ENCODE measurements at regions not wholly inside any gene's neighbourhood (a gene's known extent, or its start where the extent isn't known, plus 50 kb on each side); places are given as distances from the start of the nearest gene placed in this dataset.

DNA sequence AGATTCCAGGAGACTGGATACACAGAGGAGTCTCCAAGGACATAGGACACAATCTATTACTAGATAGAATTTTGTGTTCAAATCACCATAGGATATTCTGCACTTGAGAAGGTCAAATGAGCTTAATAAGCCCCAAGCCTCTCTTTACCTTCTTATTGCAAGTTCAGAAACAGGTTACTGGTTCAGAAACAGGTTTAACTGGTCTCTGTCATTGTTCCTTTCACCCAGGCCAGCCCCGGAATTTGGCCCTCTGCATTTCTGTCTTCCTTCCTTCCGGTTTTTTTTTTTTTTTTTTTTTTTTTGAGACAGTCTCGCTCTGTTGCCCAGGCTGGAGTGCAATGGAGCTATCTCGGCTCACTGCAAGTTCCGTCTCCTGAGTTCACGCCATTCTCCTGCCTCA, 700.2 kb downstream of the EPHA4 start:
- in situ Hi-C loops (cut with HindIII; ENCODE audit: low pct_ligation_motif_present, low sequenced_read_pairs): no loop called here
- TF ChIP-seq, protein P1, sequence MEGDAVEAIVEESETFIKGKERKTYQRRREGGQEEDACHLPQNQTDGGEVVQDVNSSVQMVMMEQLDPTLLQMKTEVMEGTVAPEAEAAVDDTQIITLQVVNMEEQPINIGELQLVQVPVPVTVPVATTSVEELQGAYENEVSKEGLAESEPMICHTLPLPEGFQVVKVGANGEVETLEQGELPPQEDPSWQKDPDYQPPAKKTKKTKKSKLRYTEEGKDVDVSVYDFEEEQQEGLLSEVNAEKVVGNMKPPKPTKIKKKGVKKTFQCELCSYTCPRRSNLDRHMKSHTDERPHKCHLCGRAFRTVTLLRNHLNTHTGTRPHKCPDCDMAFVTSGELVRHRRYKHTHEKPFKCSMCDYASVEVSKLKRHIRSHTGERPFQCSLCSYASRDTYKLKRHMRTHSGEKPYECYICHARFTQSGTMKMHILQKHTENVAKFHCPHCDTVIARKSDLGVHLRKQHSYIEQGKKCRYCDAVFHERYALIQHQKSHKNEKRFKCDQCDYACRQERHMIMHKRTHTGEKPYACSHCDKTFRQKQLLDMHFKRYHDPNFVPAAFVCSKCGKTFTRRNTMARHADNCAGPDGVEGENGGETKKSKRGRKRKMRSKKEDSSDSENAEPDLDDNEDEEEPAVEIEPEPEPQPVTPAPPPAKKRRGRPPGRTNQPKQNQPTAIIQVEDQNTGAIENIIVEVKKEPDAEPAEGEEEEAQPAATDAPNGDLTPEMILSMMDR (IDR thresholded peaks at IDR 0.05; ENCODE audit: low read depth, low read length, missing control alignments): no peak
- DNase-seq: no peak

DNA sequence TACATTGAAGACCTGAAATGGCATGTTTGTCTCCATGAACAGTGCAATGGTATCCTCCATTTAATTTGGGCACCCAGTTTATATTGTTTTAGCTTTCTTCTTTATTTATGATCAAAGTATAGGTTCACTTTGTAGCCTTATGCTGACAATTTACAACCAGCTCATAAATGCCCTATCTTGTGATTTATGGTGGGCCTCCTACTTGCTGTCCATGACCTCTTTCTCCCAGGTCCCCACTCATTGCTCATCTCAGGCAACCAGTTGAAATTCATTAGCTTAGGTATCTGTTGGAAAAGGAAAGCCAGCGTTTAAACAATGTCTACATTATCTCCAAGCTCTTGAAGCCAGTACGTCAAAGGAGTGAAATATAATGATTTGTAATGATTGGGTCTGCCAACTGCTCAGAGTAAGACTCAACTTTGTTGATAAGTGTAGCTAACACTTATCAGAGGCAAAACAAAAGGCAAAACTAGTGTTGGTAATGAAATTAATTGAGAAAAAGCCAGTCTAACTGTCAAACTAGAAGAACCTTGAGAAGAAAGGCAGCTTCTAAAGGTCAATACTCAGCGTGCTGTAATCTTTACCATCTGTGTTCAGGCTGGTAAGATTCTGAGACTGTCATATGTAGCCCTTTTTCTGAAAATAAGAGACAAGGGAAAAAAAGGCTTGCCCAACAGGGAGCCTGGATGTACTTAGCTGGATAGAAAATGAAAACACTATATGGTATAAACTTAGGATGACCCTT, 695.9 kb downstream of the EPHA4 start:
- Histone ChIP-seq H3K27ac (no peak overlapping the region), H3K4me3 (ENCODE audit: low read depth, low read length) (no peak overlapping the region), H3K27me3 (replicated peaks) (no peaks in the 10 kb centered on the region), H3K36me3 (replicated peaks) (no peaks in the 10 kb centered on the region)
- DNase-seq: no peak
- in situ Hi-C loops (cut with HindIII; ENCODE audit: low pct_ligation_motif_present, low sequenced_read_pairs): no loop called here
- TF ChIP-seq, protein P1 (IDR thresholded peaks at IDR 0.05; ENCODE audit: low read depth, low read length, missing control alignments): no peak

More for the DNA sequence above, 700.2 kb downstream of the EPHA4 start:
- H3K36me3 ChIP-seq (replicated peaks): no peaks in the 10 kb centered on the region
- no peak overlapping the region for H3K4me3 ChIP-seq (ENCODE audit: low read depth, low read length)
- H3K27ac ChIP-seq: no peak overlapping the region
- no peaks in the 10 kb centered on the region for H3K27me3 ChIP-seq (replicated peaks)

DNA sequence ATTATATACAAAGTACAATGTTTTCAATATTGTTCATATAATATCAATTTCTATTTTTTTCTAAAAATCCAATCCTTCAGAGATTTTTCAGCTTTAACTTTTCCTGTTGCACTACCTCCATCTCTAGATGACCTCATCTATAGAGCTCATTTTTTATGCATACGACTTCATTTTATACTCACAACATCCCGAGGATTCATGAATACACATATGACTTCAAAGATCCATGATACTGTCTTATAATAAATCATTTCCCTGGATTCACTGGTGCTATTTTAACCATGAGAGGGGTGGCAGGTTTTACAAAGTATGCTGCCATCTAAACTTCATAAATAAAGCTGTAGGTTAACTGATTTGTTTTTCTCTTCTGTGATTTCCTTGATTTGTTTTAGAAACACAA, 694.6 kb downstream of the EPHA4 start:
- Histone ChIP-seq H3K4me3 (ENCODE audit: low read depth, low read length) (no peak overlapping the region), H3K27me3 (replicated peaks) (no peaks in the 10 kb centered on the region), H3K27ac (no peak overlapping the region), H3K36me3 (replicated peaks) (no peaks in the 10 kb centered on the region)
- no peak for DNase-seq
- in situ Hi-C loops (cut with HindIII; ENCODE audit: low pct_ligation_motif_present, low sequenced_read_pairs): no loop called here
- TF ChIP-seq, protein P1 (IDR thresholded peaks at IDR 0.05; ENCODE audit: low read depth, low read length, missing control alignments): no peak

DNA sequence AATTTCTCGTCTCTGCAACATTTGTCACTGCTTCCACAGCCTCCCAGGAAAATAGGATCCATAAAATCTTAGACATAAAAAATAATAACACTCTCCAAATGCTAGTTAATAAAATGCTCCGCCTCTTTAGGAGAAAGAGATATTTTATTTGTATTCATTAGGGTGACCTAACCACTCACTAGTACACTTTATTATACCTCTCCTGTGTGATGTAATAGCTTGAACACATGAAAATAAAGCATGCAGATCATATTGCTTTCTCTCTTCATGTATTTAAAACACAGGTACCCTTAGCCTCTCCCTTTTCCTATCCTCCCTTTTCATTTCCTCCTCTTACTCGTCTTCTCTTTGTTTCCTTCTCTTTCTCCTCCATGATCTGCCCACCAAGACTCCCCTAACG, 694.2 kb downstream of the EPHA4 start:
- Histone ChIP-seq H3K4me3 (ENCODE audit: low read depth, low read length) (no peak overlapping the region), H3K36me3 (replicated peaks) (no peaks in the 10 kb centered on the region), H3K27me3 (replicated peaks) (no peaks in the 10 kb centered on the region), H3K27ac (no peak overlapping the region)
- TF ChIP-seq, protein P1 (IDR thresholded peaks at IDR 0.05; ENCODE audit: low read depth, low read length, missing control alignments): no peak
- DNase-seq: no peak
- in situ Hi-C loops (cut with HindIII; ENCODE audit: low pct_ligation_motif_present, low sequenced_read_pairs): no loop called here

DNA sequence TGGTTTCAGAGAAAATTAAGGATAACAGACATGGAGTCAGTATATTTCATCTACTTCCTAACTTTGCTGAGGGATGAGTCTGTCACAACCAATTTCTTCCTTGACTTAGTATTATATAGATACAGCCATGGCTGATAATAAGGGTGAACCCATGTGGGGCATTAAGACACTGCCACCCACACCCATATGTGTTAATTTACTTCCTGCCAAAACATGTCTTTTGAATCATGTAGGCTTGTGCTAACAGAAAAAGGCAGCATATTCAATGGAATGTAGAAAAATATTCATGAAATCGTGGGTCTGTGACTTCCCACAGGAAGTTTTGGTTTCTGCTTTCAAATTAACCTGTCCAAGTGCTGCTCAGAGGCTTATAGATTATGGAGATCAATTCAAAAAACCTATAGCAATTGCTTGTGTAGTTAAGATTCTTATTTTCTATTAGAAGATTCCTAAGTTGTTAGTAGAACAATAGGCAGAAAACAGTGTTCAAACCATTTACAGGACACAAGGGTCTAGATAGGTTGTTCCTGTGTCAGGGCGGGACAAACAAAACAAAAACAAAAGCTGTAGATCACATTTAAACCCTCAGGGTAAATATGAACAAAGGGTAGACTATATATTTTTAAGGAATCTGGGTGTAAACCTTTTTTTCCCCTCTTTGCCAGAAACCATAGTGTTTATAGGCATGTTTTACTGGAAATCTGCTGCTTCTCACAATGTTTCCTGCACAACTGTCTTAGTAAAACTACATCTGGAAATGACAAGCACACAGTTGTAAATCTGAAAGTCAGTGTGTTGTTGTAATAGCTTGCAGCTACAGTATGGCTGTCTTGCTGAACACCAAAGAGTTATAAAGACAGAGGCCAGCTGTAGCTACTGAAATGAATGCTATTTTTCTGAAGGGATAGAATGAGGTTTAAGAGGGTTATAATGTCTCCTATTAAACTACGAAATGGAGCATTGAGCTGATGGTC, 691.2 kb downstream of the EPHA4 start:
- no peak overlapping the region for H3K27ac ChIP-seq
- no peak for DNase-seq
- in situ Hi-C loops (cut with HindIII; ENCODE audit: low pct_ligation_motif_present, low sequenced_read_pairs): no loop called here
- H3K36me3 ChIP-seq (replicated peaks): no peaks in the 10 kb centered on the region
- no peak overlapping the region for H3K4me3 ChIP-seq (ENCODE audit: low read depth, low read length)
- H3K27me3 ChIP-seq (replicated peaks): no peaks in the 10 kb centered on the region
- TF ChIP-seq, protein P1 (IDR thresholded peaks at IDR 0.05; ENCODE audit: low read depth, low read length, missing control alignments): no peak
